HCT116 (cell line): ENCODE measurements at regions not wholly inside any gene's neighbourhood (a gene's known extent, or its start where the extent isn't known, plus 50 kb on each side); places are given as distances from the start of the nearest gene placed in this dataset.

ENCODE experiments used
- ATAC-seq: fragments of 200-7000 bp; cut with Tn5 transposase; 2 replicates; pipeline ENCODE4 v1.9.1; 2020; ENCODE audit warnings: mild to moderate bottlenecking, moderate library complexity
- BruUV-seq: library from RNA; stranded (reverse); fragments of 400-500 nt; replicated peaks from 2 replicates; lab custom pipeline; 2021; lab: Mats Ljungman, UMichigan
- CTCF ChIA-PET: fragments of 300-600 bp; sonication (Branson Sonifier 250); formaldehyde crosslinking; loops from one replicate; lab custom pipeline; 2021; ENCODE audit warnings: antibody characterized with exemption; lab: Charles Lee
- POLR2A ChIA-PET: fragments of 300-600, 350-600 bp; sonication (Branson Sonifier 250); formaldehyde crosslinking; loops from one replicate; lab custom pipeline; 2021; ENCODE audit warnings: antibody characterized with exemption; lab: Charles Lee
- RAD21 ChIA-PET, 2 experiments: fragments of 300-600 bp; sonication (Branson Sonifier 250); formaldehyde crosslinking; loops; one replicate each; lab custom pipeline; 2023; ENCODE audit warnings: low total read pairs in 2 of 2; ENCODE audit not compliant: uncharacterized antibody in 2 of 2, unreplicated experiment in 2 of 2, low non-redundant PET in 1 of 2; lab: Charles Lee
- DNase-seq: peaks from one replicate; pipeline ENCODE4 v3.0.0-alpha.2; 2010; ENCODE audit warnings: low read depth, low spot score
- H2AFZ ChIP-seq: fragments of 200-600 bp; shearing (Covaris generic), sonication (generic); 2 replicates; pipeline ENCODE4 v1.6.1; 2017; ENCODE audit warnings: low read depth, mixed run types, mixed read lengths, antibody characterized with exemption, low read length; ENCODE audit not compliant: poor library complexity, severe bottlenecking
- H3K27ac ChIP-seq: 2 replicates; pipeline ENCODE4 v1.5.1; 2012; ENCODE audit warnings: low read depth, low read length
- H3K27me3 ChIP-seq: fragments of 200-600 bp; sonication (generic); 2 replicates; pipeline ENCODE4 v1.6.1; 2016; ENCODE audit warnings: mixed run types, low read length, mixed read lengths; ENCODE audit not compliant: insufficient read depth
- H3K36me3 ChIP-seq, 2 experiments: fragments of 200-500 bp in 1 of 2; fragments of 200-600 bp in 1 of 2; sonication (Bioruptor generic) in 1 of 2; sonication (generic) in 1 of 2; 2 replicates each; pipeline versions ENCODE4 v1.5.1 to v1.6.1; 2014 to 2016; ENCODE audit warnings: low read length in 2 of 2, inconsistent platforms in 1 of 2, mixed read lengths in 1 of 2, mixed run types in 1 of 2; ENCODE audit not compliant: insufficient read depth in 2 of 2, control insufficient read depth in 1 of 2
- H3K4me1 ChIP-seq, 2 experiments: fragments of 200-600 bp in 1 of 2; sonication (generic) in 1 of 2; 2 replicates each; pipeline versions ENCODE4 v1.5.1 to v1.6.1; 2012 to 2017; ENCODE audit warnings: low read length in 2 of 2, inconsistent platforms in 1 of 2, mild to moderate bottlenecking in 1 of 2, mixed read lengths in 1 of 2, mixed run types in 1 of 2, moderate library complexity in 1 of 2; ENCODE audit not compliant: insufficient read depth in 2 of 2, control insufficient read depth in 1 of 2
- H3K4me2 ChIP-seq: fragments of 200-600 bp; sonication (generic); 2 replicates; pipeline ENCODE4 v1.6.1; 2017; ENCODE audit warnings: mixed run types, low read length, mixed read lengths
- H3K4me3 ChIP-seq, 2 experiments: fragments of 200-600 bp in 1 of 2; sonication (generic) in 1 of 2; replicated peaks in 1 of 2; 2 replicates each; pipeline ENCODE4 v1.5.1; 2011 to 2016; ENCODE audit warnings: low read length in 2 of 2, control low read depth in 1 of 2, low read depth in 1 of 2, mild to moderate bottlenecking in 1 of 2, mixed read lengths in 1 of 2, mixed run types in 1 of 2
- H3K79me2 ChIP-seq: fragments of 200-600 bp; sonication (generic); 2 replicates; pipeline ENCODE4 v1.6.1; 2017; ENCODE audit warnings: mild to moderate bottlenecking, mixed run types, low read length, moderate library complexity, mixed read lengths; ENCODE audit not compliant: insufficient read depth
- H3K9ac ChIP-seq: fragments of 200-600 bp; sonication (generic); 2 replicates; pipeline ENCODE4 v1.6.1; 2016; ENCODE audit warnings: low read length, mixed read lengths
- H3K9me2 ChIP-seq: fragments of 200-600 bp; sonication (generic), shearing (Covaris generic); 2 replicates; pipeline ENCODE4 v1.6.1; 2017; ENCODE audit warnings: mixed run types, mild to moderate bottlenecking, moderate library complexity; ENCODE audit not compliant: insufficient read depth
- H3K9me3 ChIP-seq, 2 experiments: fragments of 200-500 bp in 1 of 2; fragments of 200-600 bp in 1 of 2; sonication (Bioruptor generic) in 1 of 2; sonication (generic) in 1 of 2; 2 replicates each; pipeline ENCODE4 v1.6.1; 2014 to 2017; ENCODE audit warnings: low read length in 2 of 2, mixed read lengths in 2 of 2, inconsistent platforms in 1 of 2, low read depth in 1 of 2, mild to moderate bottlenecking in 1 of 2, mixed run types in 1 of 2, moderate library complexity in 1 of 2; ENCODE audit not compliant: control insufficient read depth in 1 of 2, insufficient read depth in 1 of 2
- H4K20me1 ChIP-seq: fragments of 200-600 bp; sonication (generic), shearing (Covaris generic); 2 replicates; pipeline ENCODE4 v1.6.1; 2017; ENCODE audit warnings: mixed run types, mild to moderate bottlenecking, moderate library complexity; ENCODE audit not compliant: insufficient read depth
- CBX3 ChIP-seq: IDR thresholded peaks from 2 replicates; pipeline ENCODE4 v1.6.1; 2012; ENCODE audit warnings: low read depth
- CEBPB ChIP-seq: IDR thresholded peaks from 2 replicates; pipeline ENCODE4 v1.6.1; 2012; ENCODE audit warnings: low read depth
- EGR1 ChIP-seq: IDR thresholded peaks from 2 replicates; pipeline ENCODE4 v1.6.1; 2012; ENCODE audit warnings: low read depth
- EZH2phosphoT487 ChIP-seq: fragments of 200-600 bp; IDR thresholded peaks from 2 replicates; pipeline ENCODE4 v1.6.1; 2018; ENCODE audit warnings: antibody characterized with exemption, borderline replicate concordance
- JUND ChIP-seq: IDR thresholded peaks from 2 replicates; pipeline ENCODE4 v1.6.1; 2012
- POLR2AphosphoS5 ChIP-seq: IDR thresholded peaks from 2 replicates; pipeline ENCODE4 v1.6.1; 2011; ENCODE audit warnings: mild to moderate bottlenecking, low read depth, low read length, moderate library complexity
- intact Hi-C: fragments of 100-400 bp; cut with micrococcal nuclease; formaldehyde crosslinking; loops from 2 replicates; pipeline ENCODE4 v1.10.0; 2022
- TF ChIP-seq, protein P1 (sequence below): IDR thresholded peaks from 2 replicates; pipeline ENCODE4 v1.6.1; 2011; ENCODE audit warnings: mild to moderate bottlenecking, low read length, moderate library complexity; ENCODE audit not compliant: insufficient replicate concordance; ENCODE audit errors: extremely low read depth
- TF ChIP-seq, protein P2 (sequence below): IDR thresholded peaks from 2 replicates; pipeline ENCODE4 v1.6.1; 2012; ENCODE audit warnings: low read depth

DNA sequence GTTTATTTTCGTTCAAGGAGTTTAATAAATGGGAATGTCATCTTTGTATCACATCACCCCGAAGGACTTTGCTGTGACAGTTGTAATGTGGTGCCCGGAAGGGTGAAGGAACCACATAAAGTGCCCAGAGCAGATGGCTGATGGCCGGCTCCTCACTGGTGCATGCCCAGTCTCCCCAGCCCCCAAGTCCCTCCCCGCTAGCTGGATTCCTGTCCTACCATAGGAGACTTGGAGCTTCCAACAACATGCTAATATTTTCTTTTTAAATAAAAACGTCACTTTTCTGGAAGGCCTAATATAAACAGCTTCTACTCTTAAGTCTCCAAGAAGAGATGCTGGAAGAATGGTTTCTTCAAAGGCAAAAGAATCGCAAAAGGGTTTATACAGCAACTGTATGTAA is 273.9 kb upstream of the LRTM1 start:
- no TSS peak for BruUV-seq
- Histone ChIP-seq H2AFZ (no peak overlapping the region), H3K27me3 (no peaks in the 10 kb centered on the region), H3K4me3 (no peak overlapping the region), H3K4me2 (no peak overlapping the region), H3K9me3 (peaks cover 5 to 23% of the 10 kb centered on the region in 2 experiments; a peak in 2 of 4 replicates), H3K9me2 (no peaks in the 10 kb centered on the region), H3K4me1 (no peaks in the 10 kb centered on the region), H4K20me1 (no peaks in the 10 kb centered on the region), H3K36me3 (no peaks in the 10 kb centered on the region), H3K79me2 (no peaks in the 10 kb centered on the region), H3K9ac (no peak overlapping the region), H3K27ac (no peak overlapping the region)
- DNase-seq (no peak), ATAC-seq (no peak)
- intact Hi-C loops, result no loop called here
- ChIA-PET CTCF (no interaction called here), RAD21 (no interaction called here), POLR2A (no interaction called here)
- TF ChIP-seq, protein P1, sequence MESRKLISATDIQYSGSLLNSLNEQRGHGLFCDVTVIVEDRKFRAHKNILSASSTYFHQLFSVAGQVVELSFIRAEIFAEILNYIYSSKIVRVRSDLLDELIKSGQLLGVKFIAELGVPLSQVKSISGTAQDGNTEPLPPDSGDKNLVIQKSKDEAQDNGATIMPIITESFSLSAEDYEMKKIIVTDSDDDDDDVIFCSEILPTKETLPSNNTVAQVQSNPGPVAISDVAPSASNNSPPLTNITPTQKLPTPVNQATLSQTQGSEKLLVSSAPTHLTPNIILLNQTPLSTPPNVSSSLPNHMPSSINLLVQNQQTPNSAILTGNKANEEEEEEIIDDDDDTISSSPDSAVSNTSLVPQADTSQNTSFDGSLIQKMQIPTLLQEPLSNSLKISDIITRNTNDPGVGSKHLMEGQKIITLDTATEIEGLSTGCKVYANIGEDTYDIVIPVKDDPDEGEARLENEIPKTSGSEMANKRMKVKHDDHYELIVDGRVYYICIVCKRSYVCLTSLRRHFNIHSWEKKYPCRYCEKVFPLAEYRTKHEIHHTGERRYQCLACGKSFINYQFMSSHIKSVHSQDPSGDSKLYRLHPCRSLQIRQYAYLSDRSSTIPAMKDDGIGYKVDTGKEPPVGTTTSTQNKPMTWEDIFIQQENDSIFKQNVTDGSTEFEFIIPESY, result no peak
- no peak for TF ChIP-seq EGR1
- TF ChIP-seq CEBPB, result no peak
- TF ChIP-seq, protein P2, sequence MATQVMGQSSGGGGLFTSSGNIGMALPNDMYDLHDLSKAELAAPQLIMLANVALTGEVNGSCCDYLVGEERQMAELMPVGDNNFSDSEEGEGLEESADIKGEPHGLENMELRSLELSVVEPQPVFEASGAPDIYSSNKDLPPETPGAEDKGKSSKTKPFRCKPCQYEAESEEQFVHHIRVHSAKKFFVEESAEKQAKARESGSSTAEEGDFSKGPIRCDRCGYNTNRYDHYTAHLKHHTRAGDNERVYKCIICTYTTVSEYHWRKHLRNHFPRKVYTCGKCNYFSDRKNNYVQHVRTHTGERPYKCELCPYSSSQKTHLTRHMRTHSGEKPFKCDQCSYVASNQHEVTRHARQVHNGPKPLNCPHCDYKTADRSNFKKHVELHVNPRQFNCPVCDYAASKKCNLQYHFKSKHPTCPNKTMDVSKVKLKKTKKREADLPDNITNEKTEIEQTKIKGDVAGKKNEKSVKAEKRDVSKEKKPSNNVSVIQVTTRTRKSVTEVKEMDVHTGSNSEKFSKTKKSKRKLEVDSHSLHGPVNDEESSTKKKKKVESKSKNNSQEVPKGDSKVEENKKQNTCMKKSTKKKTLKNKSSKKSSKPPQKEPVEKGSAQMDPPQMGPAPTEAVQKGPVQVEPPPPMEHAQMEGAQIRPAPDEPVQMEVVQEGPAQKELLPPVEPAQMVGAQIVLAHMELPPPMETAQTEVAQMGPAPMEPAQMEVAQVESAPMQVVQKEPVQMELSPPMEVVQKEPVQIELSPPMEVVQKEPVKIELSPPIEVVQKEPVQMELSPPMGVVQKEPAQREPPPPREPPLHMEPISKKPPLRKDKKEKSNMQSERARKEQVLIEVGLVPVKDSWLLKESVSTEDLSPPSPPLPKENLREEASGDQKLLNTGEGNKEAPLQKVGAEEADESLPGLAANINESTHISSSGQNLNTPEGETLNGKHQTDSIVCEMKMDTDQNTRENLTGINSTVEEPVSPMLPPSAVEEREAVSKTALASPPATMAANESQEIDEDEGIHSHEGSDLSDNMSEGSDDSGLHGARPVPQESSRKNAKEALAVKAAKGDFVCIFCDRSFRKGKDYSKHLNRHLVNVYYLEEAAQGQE, result no peak
- no peak for TF ChIP-seq EZH2phosphoT487
- no peak for TF ChIP-seq JUND
- no peak for TF ChIP-seq CBX3
- TF ChIP-seq POLR2AphosphoS5, result no peak
